NOMO-1 treated with DMSO at 0.1 percent for 48 hours (cell line): ENCODE measurements at regions not wholly inside any gene's neighbourhood (a gene's known extent, or its start where the extent isn't known, plus 50 kb on each side); places are given as distances from the start of the nearest gene placed in this dataset.
"Not testable (repeated sequence)": the region's sequence is repeated elsewhere in the genome, so short reads cannot be mapped to it uniquely, and the experiment has no call there.

Source experiments
- DNase-seq: peaks from one replicate; lab custom pipeline; 2025; ENCODE audit not compliant: unreplicated experiment; lab: John Stamatoyannopoulos, UW

DNA sequence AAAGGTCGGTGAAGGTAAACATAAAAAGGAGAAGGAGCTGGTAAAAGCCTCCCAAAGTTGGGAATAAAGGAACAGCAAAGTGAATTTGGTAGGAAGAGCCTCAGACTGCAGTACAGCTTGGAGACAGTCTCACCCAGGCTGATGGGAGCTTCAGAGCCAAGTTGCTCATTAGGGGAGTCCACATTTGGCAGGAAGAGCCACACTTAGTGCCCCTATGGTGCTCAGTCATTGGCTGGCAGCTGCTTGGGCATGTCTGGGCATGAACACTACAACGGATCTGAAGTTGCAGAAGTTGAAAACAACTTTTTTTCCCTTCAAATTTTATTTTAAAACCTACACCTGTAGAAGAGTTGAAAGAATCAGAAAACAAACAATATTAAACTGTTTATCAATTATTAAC, 2497.3 kb downstream of the ARAP2 start:
- no peak for DNase-seq

GRCh38 chr4:33751050-33751449, 2493.3 kb downstream of the ARAP2 start:
- no peak for DNase-seq

DNA sequence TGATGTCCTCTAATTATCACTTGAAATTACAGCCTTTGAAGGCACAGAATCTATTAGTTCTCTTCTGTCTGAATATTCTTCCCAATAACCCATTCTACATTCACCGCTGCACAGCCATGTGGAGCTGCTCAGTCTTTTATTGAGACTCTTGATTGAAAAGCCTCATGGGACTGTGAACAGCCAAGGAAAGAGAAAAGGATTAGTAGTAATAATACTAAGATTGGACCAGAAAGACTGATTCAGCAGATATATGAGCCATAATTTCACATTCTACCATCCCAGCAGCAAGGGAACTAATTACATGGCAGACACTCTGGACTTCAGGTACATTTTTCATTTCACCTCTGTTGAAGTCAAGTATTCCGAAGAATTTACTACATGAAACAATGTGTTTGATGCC, 2471.7 kb downstream of the ARAP2 start:
- DNase-seq = no peak

GRCh38 chr4:33780952-33781791, 2463.1 kb downstream of the ARAP2 start:
- DNase-seq = no peak

- no peak for DNase-seq
Observed at GRCh38 chr4:33785843-33786242, 2458.5 kb downstream of the ARAP2 start.

DNA sequence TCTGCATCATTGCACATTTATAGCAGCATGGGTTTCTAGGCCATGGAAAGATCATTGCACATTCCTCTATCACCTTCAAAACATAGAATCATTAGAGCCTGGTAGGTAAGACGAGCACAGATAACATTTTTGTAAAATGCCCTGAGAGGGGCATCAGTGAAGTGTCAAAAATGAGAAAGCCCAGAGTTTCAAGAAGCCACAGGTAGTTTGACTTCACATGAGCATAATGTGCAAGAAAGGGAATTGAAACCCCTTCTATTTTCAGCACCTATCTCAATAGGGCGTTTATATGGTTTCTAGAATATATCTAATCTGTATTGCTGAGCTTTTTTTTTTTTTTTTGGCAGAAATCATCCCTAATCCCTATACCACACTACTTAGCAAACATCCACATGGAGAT, 2441.7 kb downstream of the ARAP2 start:
- no peak for DNase-seq

- no peak for DNase-seq
Observed at GRCh38 chr4:33825685-33826084, 2418.6 kb downstream of the ARAP2 start.

- not testable (repeated sequence) for DNase-seq
Observed at GRCh38 chr4:33829356-33829755, 2415.0 kb downstream of the ARAP2 start.

- DNase-seq = no peak
Observed at GRCh38 chr4:33831442-33832066, 2412.8 kb downstream of the ARAP2 start.

- not testable (repeated sequence) for DNase-seq
Observed at GRCh38 chr4:33835764-33836163, 2408.6 kb downstream of the ARAP2 start.

DNA sequence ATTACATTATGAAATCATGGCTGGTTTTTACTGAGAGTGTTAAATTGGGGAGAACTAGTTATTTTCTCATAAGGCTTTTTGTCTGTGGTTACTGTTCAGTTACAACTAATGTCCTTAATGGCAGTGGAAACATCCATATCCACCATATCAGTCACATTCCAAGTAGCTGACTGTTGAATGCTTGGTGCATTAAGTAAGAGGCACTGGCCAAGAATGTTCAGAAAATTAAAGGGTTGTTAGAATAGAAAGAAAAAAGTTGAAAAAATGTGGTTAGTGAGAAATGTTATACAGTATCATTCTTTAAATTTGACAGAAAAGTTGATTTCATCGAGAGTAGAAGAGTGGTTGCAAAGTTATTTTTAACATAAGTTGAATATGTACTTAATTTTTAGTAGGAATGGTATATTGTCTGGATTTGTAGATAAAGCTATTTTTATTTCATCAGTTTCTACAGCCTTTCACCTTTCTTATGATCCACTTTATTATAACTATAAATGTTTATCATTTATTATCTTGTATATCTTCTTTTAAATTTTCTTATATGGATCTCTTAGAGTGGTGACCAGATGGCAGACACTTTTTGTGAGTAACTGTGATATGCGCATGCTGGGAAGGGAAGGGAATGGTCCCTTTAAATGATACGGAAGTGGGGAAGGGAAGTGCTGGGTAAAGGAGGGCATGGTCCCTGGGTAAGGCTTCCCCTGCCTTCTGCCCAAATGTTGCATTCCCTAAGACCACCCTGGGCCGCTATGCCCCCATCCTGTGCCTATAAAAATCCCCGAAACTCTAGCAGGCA, 2407.1 kb downstream of the ARAP2 start:
- DNase-seq = no peak

DNA sequence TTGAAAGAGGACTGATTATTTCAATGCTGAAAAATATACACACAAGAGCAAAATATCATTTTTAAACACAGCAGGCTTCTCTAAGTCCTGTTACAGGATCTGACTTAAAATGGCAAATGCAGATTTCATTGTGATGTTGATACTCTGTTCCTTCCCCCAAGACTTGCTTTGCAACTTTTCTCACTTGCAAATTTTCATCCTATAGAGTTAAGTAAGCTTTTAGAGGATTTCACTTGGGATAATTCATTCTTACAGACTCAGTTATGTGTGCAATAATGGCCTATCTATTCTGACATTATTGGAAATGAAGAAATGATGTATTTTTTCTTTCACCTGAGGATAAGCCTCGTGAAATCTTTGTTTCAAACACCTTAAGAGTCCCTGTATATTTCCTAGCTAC, 2403.2 kb downstream of the ARAP2 start:
- DNase-seq = no peak

- DNase-seq = no peak
Observed at GRCh38 chr4:33850371-33850902, 2393.9 kb downstream of the ARAP2 start.

- DNase-seq = not testable (repeated sequence)
Observed at GRCh38 chr4:33853670-33854069, 2390.6 kb downstream of the ARAP2 start.

DNA sequence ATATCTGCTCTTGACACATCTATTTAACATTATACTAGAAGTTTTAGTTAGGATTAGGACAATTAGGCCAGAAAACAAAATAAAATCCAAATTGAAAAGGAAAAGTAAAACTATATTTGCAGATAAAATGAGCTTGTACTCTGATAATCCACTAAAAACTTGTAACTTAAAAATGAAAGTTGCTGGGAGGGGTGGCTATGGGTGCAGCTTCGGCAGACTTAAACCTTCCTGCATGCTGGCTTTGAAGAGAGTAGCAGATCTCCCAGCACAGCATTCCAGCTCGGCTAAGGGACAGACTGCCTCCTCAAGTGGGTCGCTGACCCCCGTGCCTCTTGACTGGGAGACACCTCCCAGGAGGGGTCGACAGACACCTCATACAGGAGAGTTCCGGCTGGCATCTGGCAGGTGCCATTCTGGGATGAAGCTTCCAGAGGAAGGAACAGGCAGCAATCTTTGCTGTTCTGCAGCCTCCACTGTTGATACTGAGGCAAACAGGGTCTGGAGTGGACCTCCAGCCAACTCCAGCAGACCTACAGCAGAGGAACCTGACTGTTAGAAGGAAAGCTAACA, 2379.9 kb downstream of the ARAP2 start:
- DNase-seq = no peak

GRCh38 chr4:33873791-33874190, 2370.5 kb downstream of the ARAP2 start:
- DNase-seq = no peak

- DNase-seq = no peak
Observed at GRCh38 chr4:33878710-33879109, 2365.6 kb downstream of the ARAP2 start.

DNA sequence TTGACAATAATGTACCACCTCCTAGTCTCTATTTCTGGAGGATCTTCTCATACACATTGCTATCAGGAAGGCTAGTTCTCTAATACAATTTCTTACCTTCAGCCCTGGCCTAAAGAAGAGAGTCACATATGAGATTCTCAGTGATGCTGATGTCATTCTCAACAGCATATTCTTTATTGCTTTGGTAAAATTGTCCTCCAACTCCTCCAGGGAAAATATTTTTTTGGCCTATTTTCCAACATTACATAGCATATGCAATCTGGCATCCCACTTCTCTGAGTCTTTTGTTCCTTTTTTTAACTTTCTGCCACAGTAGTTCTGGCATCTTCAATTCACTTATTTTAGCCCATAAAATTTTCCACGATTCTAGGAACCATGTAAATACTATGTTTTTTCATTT, 2363.1 kb downstream of the ARAP2 start:
- DNase-seq = no peak

DNA sequence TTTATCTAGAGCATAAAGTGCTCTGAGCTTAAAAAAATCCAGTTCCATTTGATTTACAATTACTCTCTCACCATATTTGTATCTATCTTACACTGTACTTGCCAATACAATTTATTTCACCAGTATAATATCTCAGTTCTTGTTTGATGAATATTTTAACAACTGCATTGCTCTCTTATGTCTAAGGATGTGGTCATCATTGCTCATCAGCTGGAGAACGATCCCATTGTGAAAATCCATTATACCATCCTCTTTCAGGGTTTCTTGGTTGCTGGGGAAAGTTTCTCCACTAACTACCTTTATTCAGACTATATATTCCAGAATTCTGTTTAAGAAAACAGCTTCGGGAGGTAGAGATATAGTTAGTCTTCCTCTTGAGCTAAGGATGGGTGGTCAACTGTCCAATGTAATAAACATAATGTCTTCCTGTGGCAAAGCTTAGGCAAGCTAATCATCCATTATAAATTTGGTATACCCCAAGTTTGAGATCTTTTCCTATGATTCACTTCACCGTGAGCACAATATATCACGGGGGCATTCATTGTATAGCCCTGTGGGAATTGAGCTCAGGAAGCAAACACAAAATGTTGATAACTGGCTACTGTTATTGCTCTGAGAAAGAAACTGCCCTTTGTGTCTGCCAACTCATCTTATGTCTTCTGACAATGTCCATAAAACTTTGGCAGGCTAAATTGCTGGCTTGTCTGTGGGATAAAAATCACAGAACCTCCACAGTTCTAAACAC, 2361.9 kb downstream of the ARAP2 start:
- no peak for DNase-seq

DNA sequence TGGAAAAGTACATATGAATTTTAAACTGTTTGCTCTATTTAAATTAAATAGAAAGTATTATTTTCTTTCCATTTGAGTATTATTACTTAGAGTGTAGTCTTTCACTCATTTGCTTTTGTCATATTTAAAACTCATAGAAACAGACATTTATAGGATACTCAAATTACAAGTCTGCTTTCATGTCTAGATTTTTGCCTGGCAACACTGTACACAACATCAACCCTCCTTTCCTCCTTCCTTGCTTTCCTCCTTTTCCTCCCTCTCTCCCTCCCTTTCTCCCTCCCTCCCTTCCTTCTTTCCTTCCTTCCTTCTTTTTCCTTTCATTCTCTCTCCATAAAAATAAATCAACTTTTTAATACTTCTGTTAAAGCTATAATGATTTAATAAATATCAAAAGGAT, 2361.2 kb downstream of the ARAP2 start:
- no peak for DNase-seq

- no peak for DNase-seq
Observed at GRCh38 chr4:33886356-33886755, 2358.0 kb downstream of the ARAP2 start.
